GM12878 (cell line): ENCODE measurements at regions not wholly inside any gene's neighbourhood (a gene's known extent, or its start where the extent isn't known, plus 50 kb on each side); places are given as distances from the start of the nearest gene placed in this dataset.

ENCODE experiments used
- ATAC-seq: fragments of 200-7000 bp; cut with Tn5 transposase; 3 replicates; pipeline ENCODE4 v1.9.1; 2020; ENCODE audit warnings: mild to moderate bottlenecking, moderate library complexity
- BruUV-seq: library from RNA; stranded (reverse); fragments of 400-500 nt; replicated peaks from 2 replicates; lab custom pipeline; 2021; lab: Mats Ljungman, UMichigan
- CTCF ChIA-PET: fragments of 300-600 bp; sonication (Branson Sonifier 250); formaldehyde crosslinking; extraction: SDS; loops from one replicate; lab custom pipeline; 2021; ENCODE audit warnings: inconsistent platforms; lab: Yijun Ruan, JAX
- POLR2A ChIA-PET: fragments of 350-600 bp; formaldehyde crosslinking; extraction: SDS; loops from one replicate; lab custom pipeline; 2021; ENCODE audit warnings: inconsistent platforms; lab: Charles Lee
- RAD21 ChIA-PET: fragments of 300-600 bp; sonication (Branson Sonifier 250); formaldehyde crosslinking; loops from one replicate; lab custom pipeline; 2023; ENCODE audit warnings: antibody characterized with exemption; ENCODE audit not compliant: unreplicated experiment; lab: Charles Lee
- SMC1A ChIA-PET: fragments of 300-600 bp; sonication (Branson Sonifier 250); formaldehyde crosslinking; loops from one replicate; lab custom pipeline; 2023; ENCODE audit not compliant: unreplicated experiment, uncharacterized antibody; lab: Charles Lee
- DNase-seq: peaks from one replicate; pipeline ENCODE4 v3.0.0-alpha.2; 2011; ENCODE audit warnings: low read depth, low spot score
- FAIRE-seq: peaks from 3 replicates; lab custom pipeline; 2011; peaks lifted over from hg19 to GRCh38; lab: Jason Lieb, UNC
- H2AFZ ChIP-seq: 2 replicates; pipeline ENCODE4 v1.6.0; 2011; ENCODE audit warnings: low read depth, low read length, control low read depth; ENCODE audit not compliant: control insufficient read depth
- H3K27ac ChIP-seq: 2 replicates; pipeline ENCODE4 v1.5.1; 2011; ENCODE audit warnings: control low read depth; ENCODE audit not compliant: control insufficient read depth, insufficient read depth
- H3K27me3 ChIP-seq, 2 experiments: replicated peaks in 1 of 2; 2 replicates each; pipeline versions ENCODE4 v1.6.0 to v1.6.1; 2011; ENCODE audit warnings: low read length in 1 of 2; ENCODE audit not compliant: control insufficient read depth in 2 of 2, insufficient read depth in 2 of 2
- H3K36me3 ChIP-seq, 2 experiments: 2 replicates each; pipeline ENCODE4 v1.5.1; 2011; ENCODE audit warnings: low read length in 1 of 2; ENCODE audit not compliant: control insufficient read depth in 2 of 2, insufficient read depth in 2 of 2
- H3K4me1 ChIP-seq: 2 replicates; pipeline ENCODE4 v1.6.1; 2011; ENCODE audit warnings: mild to moderate bottlenecking, low read length, moderate library complexity, mixed read lengths; ENCODE audit not compliant: control insufficient read depth, insufficient read depth
- H3K4me2 ChIP-seq: 2 replicates; pipeline ENCODE4 v1.6.0; 2011; ENCODE audit warnings: control low read depth; ENCODE audit not compliant: control insufficient read depth, insufficient read depth
- H3K4me3 ChIP-seq: fragments of 200-600 bp; sonication (generic); 2 replicates; pipeline ENCODE4 v1.5.1; 2016
- H3K79me2 ChIP-seq: 2 replicates; pipeline ENCODE4 v1.6.0; 2011; ENCODE audit warnings: low read length; ENCODE audit not compliant: control insufficient read depth, insufficient read depth
- H3K9ac ChIP-seq: 2 replicates; pipeline ENCODE4 v1.8.0; 2011; ENCODE audit warnings: low read length, control low read depth, mixed read lengths; ENCODE audit not compliant: control insufficient read depth, insufficient read depth
- H3K9me3 ChIP-seq: replicated peaks from 3 replicates; pipeline ENCODE4 v1.5.1; 2011; ENCODE audit warnings: mild to moderate bottlenecking, low read length; ENCODE audit not compliant: control insufficient read depth, insufficient read depth
- H4K20me1 ChIP-seq: 2 replicates; pipeline ENCODE4 v1.6.0; 2011; ENCODE audit not compliant: control insufficient read depth, insufficient read depth
- ATF7 ChIP-seq: fragments of 450-650 bp; IDR thresholded peaks from 2 replicates; pipeline ENCODE4 v1.6.1; 2016; ENCODE audit warnings: low read depth, mild to moderate bottlenecking
- LARP7 ChIP-seq: fragments of 450-650 bp; IDR thresholded peaks from 2 replicates; pipeline ENCODE4 v1.6.1; 2017; ENCODE audit warnings: mild to moderate bottlenecking
- SIX5 ChIP-seq: IDR thresholded peaks from 2 replicates; pipeline ENCODE4 v1.6.1; 2011; ENCODE audit warnings: mild to moderate bottlenecking, low read depth, low read length, moderate library complexity; ENCODE audit not compliant: severe bottlenecking
- TCF12 ChIP-seq: IDR thresholded peaks from 2 replicates; pipeline ENCODE4 v1.6.1; 2011; ENCODE audit warnings: low read depth, mild to moderate bottlenecking, low read length
- ZNF217 ChIP-seq: fragments of 450-650 bp; IDR thresholded peaks from 2 replicates; pipeline ENCODE4 v1.6.1; 2017; ENCODE audit warnings: antibody characterized with exemption, mild to moderate bottlenecking
- ZNF24 ChIP-seq: fragments of 450-650 bp; IDR thresholded peaks from 2 replicates; pipeline ENCODE4 v1.6.1; 2017; ENCODE audit warnings: antibody characterized with exemption, mild to moderate bottlenecking
- WGBS: methylation state at CpG from one replicate; pipeline ENCODE4 v1.1.6; 2016; ENCODE audit warnings: low lambda C conversion rate; ENCODE audit not compliant: insufficient replicate concordance, insufficient coverage; ENCODE audit errors: missing lambda C conversion rate; 5-methylcytosine and 5-hydroxymethylcytosine counted together
- in situ Hi-C: fragments of 300-500 bp; cut with MboI; formaldehyde crosslinking; loops from 9 replicates; pipeline ENCODE4 v1.14.3; 2018; ENCODE audit warnings: mixed read lengths
- intact Hi-C: fragments of 100-400 bp; cut with micrococcal nuclease; formaldehyde crosslinking; loops from one replicate; pipeline ENCODE4 v1.14.2; 2022; ENCODE audit not compliant: unreplicated experiment
- TF ChIP-seq, protein P1 (sequence below), 3 experiments: IDR thresholded peaks in 2 of 3; conservative IDR thresholded peaks in 1 of 3; 2 replicates each; pipeline ENCODE4 v1.5.1; 2011; ENCODE audit warnings: low read depth in 3 of 3, low read length in 3 of 3, mild to moderate bottlenecking in 3 of 3, control low read depth in 2 of 3, moderate library complexity in 2 of 3, inconsistent platforms in 1 of 3, mixed read lengths in 1 of 3; ENCODE audit not compliant: control insufficient read depth in 2 of 3, insufficient read depth in 1 of 3; ENCODE audit errors: extremely low read depth in 1 of 3
- TF ChIP-seq, protein P2 (sequence below): fragments of 450-650 bp; IDR thresholded peaks from 2 replicates; pipeline ENCODE4 v1.6.1; 2018; ENCODE audit warnings: mild to moderate bottlenecking, low read depth, moderate library complexity; ENCODE audit not compliant: partially characterized antibody
- TF ChIP-seq, protein P3 (sequence below): fragments of 450-650 bp; IDR thresholded peaks from 2 replicates; pipeline ENCODE4 v1.6.1; 2017; ENCODE audit warnings: mild to moderate bottlenecking

DNA sequence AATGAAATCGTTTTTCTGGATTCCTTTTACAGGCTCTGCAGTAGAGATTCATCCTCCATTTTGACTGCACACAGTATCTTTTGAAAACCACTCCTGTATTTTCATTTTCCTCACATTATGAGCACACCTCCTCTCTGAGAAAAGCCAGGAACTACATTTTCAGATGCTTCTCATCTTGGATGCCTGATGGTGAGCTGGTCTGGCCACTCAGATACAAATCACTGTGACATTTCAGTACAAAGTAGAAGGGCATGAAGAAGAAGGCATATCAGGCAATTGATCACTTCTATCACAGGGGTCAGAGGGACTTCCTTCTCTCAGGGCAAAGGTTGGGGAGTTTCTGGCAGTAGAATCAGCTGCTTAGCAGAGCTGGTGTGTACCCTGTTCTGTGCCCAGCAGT, 192.0 kb upstream of the POM121L12 start:
- RAD21 ChIA-PET: no interaction called here
- no peaks in the 10 kb centered on the region for H4K20me1 ChIP-seq
- no TSS peak for BruUV-seq
- in situ Hi-C loops: no loop called here
- no peaks in the 10 kb centered on the region for H3K9me3 ChIP-seq
- POLR2A ChIA-PET: no interaction called here
- SMC1A ChIA-PET: no interaction called here
- no peaks in the 10 kb centered on the region for H3K27me3 ChIP-seq
- H3K4me1 ChIP-seq: no peaks in the 10 kb centered on the region
- H3K4me2 ChIP-seq: no peak overlapping the region
- intact Hi-C loops: no loop called here
- no peak overlapping the region for H3K9ac ChIP-seq
- DNase-seq (no peak), FAIRE-seq (no peak), ATAC-seq (no peak)
- H3K4me3 ChIP-seq: no peak overlapping the region
- TF ChIP-seq, protein P1, sequence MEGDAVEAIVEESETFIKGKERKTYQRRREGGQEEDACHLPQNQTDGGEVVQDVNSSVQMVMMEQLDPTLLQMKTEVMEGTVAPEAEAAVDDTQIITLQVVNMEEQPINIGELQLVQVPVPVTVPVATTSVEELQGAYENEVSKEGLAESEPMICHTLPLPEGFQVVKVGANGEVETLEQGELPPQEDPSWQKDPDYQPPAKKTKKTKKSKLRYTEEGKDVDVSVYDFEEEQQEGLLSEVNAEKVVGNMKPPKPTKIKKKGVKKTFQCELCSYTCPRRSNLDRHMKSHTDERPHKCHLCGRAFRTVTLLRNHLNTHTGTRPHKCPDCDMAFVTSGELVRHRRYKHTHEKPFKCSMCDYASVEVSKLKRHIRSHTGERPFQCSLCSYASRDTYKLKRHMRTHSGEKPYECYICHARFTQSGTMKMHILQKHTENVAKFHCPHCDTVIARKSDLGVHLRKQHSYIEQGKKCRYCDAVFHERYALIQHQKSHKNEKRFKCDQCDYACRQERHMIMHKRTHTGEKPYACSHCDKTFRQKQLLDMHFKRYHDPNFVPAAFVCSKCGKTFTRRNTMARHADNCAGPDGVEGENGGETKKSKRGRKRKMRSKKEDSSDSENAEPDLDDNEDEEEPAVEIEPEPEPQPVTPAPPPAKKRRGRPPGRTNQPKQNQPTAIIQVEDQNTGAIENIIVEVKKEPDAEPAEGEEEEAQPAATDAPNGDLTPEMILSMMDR (IDR thresholded peaks at IDR 0.05 in 2 of 3, conservative IDR thresholded peaks at IDR 0.05 in 1 of 3; ENCODE audit: control insufficient read depth in 2 of 3, extremely low read depth in 1 of 3, insufficient read depth in 1 of 3, low read depth in 3 of 3, low read length in 3 of 3): no peak
- no peak for TF ChIP-seq LARP7
- TF ChIP-seq, protein P2, sequence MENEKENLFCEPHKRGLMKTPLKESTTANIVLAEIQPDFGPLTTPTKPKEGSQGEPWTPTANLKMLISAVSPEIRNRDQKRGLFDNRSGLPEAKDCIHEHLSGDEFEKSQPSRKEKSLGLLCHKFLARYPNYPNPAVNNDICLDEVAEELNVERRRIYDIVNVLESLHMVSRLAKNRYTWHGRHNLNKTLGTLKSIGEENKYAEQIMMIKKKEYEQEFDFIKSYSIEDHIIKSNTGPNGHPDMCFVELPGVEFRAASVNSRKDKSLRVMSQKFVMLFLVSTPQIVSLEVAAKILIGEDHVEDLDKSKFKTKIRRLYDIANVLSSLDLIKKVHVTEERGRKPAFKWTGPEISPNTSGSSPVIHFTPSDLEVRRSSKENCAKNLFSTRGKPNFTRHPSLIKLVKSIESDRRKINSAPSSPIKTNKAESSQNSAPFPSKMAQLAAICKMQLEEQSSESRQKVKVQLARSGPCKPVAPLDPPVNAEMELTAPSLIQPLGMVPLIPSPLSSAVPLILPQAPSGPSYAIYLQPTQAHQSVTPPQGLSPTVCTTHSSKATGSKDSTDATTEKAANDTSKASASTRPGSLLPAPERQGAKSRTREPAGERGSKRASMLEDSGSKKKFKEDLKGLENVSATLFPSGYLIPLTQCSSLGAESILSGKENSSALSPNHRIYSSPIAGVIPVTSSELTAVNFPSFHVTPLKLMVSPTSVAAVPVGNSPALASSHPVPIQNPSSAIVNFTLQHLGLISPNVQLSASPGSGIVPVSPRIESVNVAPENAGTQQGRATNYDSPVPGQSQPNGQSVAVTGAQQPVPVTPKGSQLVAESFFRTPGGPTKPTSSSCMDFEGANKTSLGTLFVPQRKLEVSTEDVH: no peak
- no peak for TF ChIP-seq SIX5
- TF ChIP-seq TCF12: no peak
- no peak for TF ChIP-seq ATF7
- TF ChIP-seq ZNF217: no peak
- TF ChIP-seq ZNF24: no peak
- TF ChIP-seq, protein P3, sequence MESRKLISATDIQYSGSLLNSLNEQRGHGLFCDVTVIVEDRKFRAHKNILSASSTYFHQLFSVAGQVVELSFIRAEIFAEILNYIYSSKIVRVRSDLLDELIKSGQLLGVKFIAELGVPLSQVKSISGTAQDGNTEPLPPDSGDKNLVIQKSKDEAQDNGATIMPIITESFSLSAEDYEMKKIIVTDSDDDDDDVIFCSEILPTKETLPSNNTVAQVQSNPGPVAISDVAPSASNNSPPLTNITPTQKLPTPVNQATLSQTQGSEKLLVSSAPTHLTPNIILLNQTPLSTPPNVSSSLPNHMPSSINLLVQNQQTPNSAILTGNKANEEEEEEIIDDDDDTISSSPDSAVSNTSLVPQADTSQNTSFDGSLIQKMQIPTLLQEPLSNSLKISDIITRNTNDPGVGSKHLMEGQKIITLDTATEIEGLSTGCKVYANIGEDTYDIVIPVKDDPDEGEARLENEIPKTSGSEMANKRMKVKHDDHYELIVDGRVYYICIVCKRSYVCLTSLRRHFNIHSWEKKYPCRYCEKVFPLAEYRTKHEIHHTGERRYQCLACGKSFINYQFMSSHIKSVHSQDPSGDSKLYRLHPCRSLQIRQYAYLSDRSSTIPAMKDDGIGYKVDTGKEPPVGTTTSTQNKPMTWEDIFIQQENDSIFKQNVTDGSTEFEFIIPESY: no peak
- CTCF ChIA-PET: no interaction called here
- H3K36me3 ChIP-seq: no peaks in the 10 kb centered on the region
- WGBS: 0% methylated on average over 1 of the region's 1 CpG
- H2AFZ ChIP-seq: no peak overlapping the region
- no peaks in the 10 kb centered on the region for H3K79me2 ChIP-seq
- no peak overlapping the region for H3K27ac ChIP-seq
